ENCODE measurements at regions not wholly inside any gene's neighbourhood (a gene's known extent, or its start where the extent isn't known, plus 50 kb on each side); places are given as distances from the start of the nearest gene placed in this dataset.

DNA sequence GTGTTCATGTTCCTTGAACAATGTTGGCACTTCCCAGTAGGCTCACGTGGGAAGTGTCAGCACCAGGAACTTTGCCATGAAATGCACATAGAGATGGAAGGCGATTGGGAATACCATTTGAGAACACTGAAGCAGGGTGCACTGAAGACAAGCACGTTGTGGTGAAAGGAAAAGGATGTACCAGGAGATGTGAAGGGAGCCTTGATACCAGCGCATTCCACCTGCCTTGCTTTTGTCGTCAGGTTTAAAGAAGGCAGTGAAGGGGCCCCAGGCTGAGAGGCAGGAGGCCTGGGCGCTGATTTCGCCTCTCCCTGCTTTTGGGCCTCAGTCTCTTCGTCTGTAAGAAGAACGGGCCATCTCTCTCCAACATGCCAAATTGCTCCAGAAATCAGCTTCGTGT, 194.5 kb upstream of the HES1 start:
- 94% methylated on average over 10 of the region's 10 CpGs for WGBS (ENCODE audit: insufficient coverage)
- DNase-seq (ENCODE audit: low read depth in 4 of 6, low spot score in 6 of 6) = no peak
- H3K36me3 ChIP-seq (ENCODE audit: control insufficient read depth, insufficient read depth, low read length) = no peaks in the 10 kb centered on the region

DNA sequence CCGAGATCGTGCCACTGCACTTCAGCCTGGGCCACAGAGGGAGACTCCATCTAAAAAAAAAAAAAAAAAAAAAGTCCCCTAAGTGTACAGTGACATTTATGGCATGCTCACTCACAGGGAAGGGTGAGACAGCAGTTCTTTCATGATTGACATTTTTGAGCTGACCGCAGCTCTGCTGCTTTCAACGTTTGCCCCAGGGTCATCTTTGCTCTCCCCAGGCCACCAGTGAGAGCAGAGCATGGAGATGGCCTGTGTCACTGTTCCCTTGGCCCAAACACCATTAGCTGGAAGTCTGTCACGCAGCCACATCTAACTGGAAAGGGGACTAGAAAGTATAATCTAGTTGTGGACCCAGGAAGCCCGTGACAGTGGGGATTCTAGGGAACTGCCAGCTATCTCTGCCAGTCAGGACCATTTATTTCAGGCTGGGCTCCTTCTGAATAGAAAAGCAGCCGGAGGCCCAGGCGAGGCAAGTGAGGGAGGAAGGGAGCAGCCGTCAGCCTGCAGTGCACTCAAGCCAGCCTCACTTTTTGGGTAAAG, 193.4 kb upstream of the HES1 start:
- Histone ChIP-seq H3K4me1 (ENCODE audit: control insufficient read depth, insufficient read depth, low read length) (peaks cover 27% of the 10 kb centered on the region), H3K27ac (ENCODE audit: low read depth, low read length) (no peak overlapping the region), H3K4me3 (ENCODE audit: low read depth, low read length) (no peak overlapping the region), H3K9me3 (ENCODE audit: control insufficient read depth, insufficient read depth, low read length) (no peaks in the 10 kb centered on the region), H3K36me3 (ENCODE audit: control insufficient read depth, insufficient read depth, low read length) (no peaks in the 10 kb centered on the region), H3K27me3 (ENCODE audit: control insufficient read depth, insufficient read depth, low read length) (peaks cover 13% of the 10 kb centered on the region)
- WGBS (ENCODE audit: insufficient coverage) = 43% methylated on average over 7 of the region's 9 CpGs
- DNase-seq (ENCODE audit: low read depth in 4 of 6, low spot score in 6 of 6) = peak in 2 of 6 donors; percentile 33 to 47

More for the DNA sequence above, 194.5 kb upstream of the HES1 start:
- no peaks in the 10 kb centered on the region for H3K9me3 ChIP-seq (ENCODE audit: control insufficient read depth, insufficient read depth, low read length)
- peaks cover 27% of the 10 kb centered on the region for H3K4me1 ChIP-seq (ENCODE audit: control insufficient read depth, insufficient read depth, low read length)
- no peak overlapping the region for H3K4me3 ChIP-seq (ENCODE audit: low read depth, low read length)
- no peak overlapping the region for H3K27ac ChIP-seq (ENCODE audit: low read depth, low read length)
- H3K27me3 ChIP-seq (ENCODE audit: control insufficient read depth, insufficient read depth, low read length) = peaks cover 13% of the 10 kb centered on the region

DNA sequence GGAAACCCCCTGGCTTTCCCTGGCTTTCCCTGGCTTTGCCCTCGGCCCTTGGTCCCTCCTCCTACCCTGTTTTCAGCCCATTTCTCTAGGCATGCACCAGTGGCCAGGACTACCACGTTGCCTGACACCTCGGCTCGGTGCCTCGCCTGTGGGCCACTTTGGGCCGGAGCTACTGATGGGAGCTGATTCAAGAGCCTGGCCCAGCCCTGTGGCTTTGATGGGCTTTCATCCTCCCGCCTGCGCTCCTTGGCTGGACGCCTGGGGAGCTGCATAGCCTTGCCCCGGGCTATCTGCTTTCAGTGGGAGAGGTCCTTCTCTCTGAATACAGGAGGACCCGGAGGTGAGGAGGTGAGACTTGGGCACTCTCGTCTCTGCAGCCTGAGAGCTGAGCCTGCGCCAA, 192.7 kb upstream of the HES1 start:
- no peak overlapping the region for H3K4me3 ChIP-seq (ENCODE audit: low read depth, low read length)
- H3K27me3 ChIP-seq (ENCODE audit: control insufficient read depth, insufficient read depth, low read length) = peaks cover 13% of the 10 kb centered on the region
- no peak overlapping the region for H3K27ac ChIP-seq (ENCODE audit: low read depth, low read length)
- H3K9me3 ChIP-seq (ENCODE audit: control insufficient read depth, insufficient read depth, low read length) = no peaks in the 10 kb centered on the region
- 40% methylated on average over 9 of the region's 13 CpGs for WGBS (ENCODE audit: insufficient coverage)
- H3K36me3 ChIP-seq (ENCODE audit: control insufficient read depth, insufficient read depth, low read length) = no peaks in the 10 kb centered on the region
- peaks cover 27% of the 10 kb centered on the region for H3K4me1 ChIP-seq (ENCODE audit: control insufficient read depth, insufficient read depth, low read length)
- DNase-seq (ENCODE audit: low read depth in 4 of 6, low spot score in 6 of 6) = peak in 1 of 6 donors; percentile 67

DNA sequence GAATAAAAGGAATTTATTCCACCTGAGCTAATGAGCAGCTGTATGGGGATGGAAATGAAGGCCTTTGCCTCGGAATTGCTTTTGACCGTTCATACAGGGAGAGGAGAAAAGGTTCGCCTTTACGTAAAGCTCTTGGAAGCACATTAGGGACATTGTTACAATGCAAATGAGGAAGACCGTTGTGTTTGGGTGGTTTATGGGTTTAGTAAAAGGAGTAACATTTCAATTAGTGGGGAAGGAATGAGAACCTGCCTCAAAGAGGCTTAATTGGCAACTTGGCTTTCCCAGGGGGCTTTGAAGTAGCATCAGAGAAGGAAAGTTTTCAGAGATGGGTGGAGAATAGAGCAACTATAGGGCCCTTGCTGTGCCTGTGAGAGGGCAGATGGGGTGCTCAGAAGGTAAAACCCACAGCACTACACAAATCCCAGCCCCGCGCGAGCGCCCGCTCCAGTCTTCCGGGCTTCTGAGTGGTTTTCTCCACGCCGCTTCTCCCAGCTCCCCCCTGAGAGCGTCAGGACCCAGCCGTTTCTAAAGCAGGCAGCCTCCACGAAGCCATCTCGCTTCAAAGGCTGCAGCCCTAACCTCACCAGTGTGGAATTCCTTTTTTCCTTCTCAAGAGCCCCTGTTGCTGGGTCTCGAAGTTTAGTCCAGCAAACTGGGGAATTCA, 192.0 kb upstream of the HES1 start:
- Histone ChIP-seq H3K4me1 (ENCODE audit: control insufficient read depth, insufficient read depth, low read length) (peaks cover 27% of the 10 kb centered on the region), H3K9me3 (ENCODE audit: control insufficient read depth, insufficient read depth, low read length) (no peaks in the 10 kb centered on the region), H3K27me3 (ENCODE audit: control insufficient read depth, insufficient read depth, low read length) (peaks cover 13% of the 10 kb centered on the region), H3K36me3 (ENCODE audit: control insufficient read depth, insufficient read depth, low read length) (no peaks in the 10 kb centered on the region), H3K27ac (ENCODE audit: low read depth, low read length) (peak overlapping the region; percentile 18), H3K4me3 (ENCODE audit: low read depth, low read length) (no peak overlapping the region)
- 50% methylated on average over 18 of the region's 18 CpGs for WGBS (ENCODE audit: insufficient coverage)
- peak in 2 of 6 donors; percentile 54 to 74 for DNase-seq (ENCODE audit: low read depth in 4 of 6, low spot score in 6 of 6)

- Histone ChIP-seq H3K27ac (ENCODE audit: low read depth, low read length) (peak overlapping the region; percentile 18), H3K27me3 (ENCODE audit: control insufficient read depth, insufficient read depth, low read length) (peaks cover 13% of the 10 kb centered on the region), H3K4me3 (ENCODE audit: low read depth, low read length) (no peak overlapping the region), H3K36me3 (ENCODE audit: control insufficient read depth, insufficient read depth, low read length) (no peaks in the 10 kb centered on the region), H3K4me1 (ENCODE audit: control insufficient read depth, insufficient read depth, low read length) (peaks cover 27% of the 10 kb centered on the region), H3K9me3 (ENCODE audit: control insufficient read depth, insufficient read depth, low read length) (no peaks in the 10 kb centered on the region)
- DNase-seq (ENCODE audit: low read depth in 4 of 6, low spot score in 6 of 6) = no peak
- 50% methylated on average over 7 of the region's 7 CpGs for WGBS (ENCODE audit: insufficient coverage)
Observed at GRCh38 chr3:193944518-193944884, 191.4 kb upstream of the HES1 start.

- H3K9me3 ChIP-seq (ENCODE audit: control insufficient read depth, insufficient read depth, low read length) = no peaks in the 10 kb centered on the region
- no peak overlapping the region for H3K27ac ChIP-seq (ENCODE audit: low read depth, low read length)
- DNase-seq (ENCODE audit: low read depth in 4 of 6, low spot score in 6 of 6) = peak in 1 of 6 donors; percentile 61
- H3K4me1 ChIP-seq (ENCODE audit: control insufficient read depth, insufficient read depth, low read length) = peaks cover 27% of the 10 kb centered on the region
- H3K36me3 ChIP-seq (ENCODE audit: control insufficient read depth, insufficient read depth, low read length) = no peaks in the 10 kb centered on the region
- no peak overlapping the region for H3K4me3 ChIP-seq (ENCODE audit: low read depth, low read length)
- peaks cover 13% of the 10 kb centered on the region for H3K27me3 ChIP-seq (ENCODE audit: control insufficient read depth, insufficient read depth, low read length)
- WGBS (ENCODE audit: insufficient coverage) = 94% methylated on average over 2 of the region's 5 CpGs
Observed at GRCh38 chr3:193945143-193945542, 190.8 kb upstream of the HES1 start.

DNA sequence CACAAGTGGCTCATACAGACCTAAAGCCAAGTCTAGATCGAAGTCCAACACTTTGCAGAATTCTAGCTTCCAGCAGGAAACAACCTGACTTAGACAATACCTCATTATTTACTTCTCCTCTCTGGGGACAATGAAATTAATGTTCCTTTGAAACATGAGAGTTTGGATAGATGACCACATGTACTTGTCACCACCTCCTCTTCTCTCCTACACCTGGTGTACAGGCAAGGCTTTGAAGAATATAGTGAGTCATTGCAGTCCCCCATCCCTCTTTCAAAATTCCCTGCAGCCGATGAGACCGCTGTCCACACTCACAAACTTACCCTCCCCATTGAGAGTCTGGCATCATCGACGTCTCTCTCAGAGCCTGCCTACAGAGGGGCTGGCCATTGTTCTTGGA, 189.0 kb upstream of the HES1 start:
- no peaks in the 10 kb centered on the region for H3K36me3 ChIP-seq (ENCODE audit: control insufficient read depth, insufficient read depth, low read length)
- 27% methylated on average over 3 of the region's 5 CpGs for WGBS (ENCODE audit: insufficient coverage)
- peaks cover 11% of the 10 kb centered on the region for H3K27me3 ChIP-seq (ENCODE audit: control insufficient read depth, insufficient read depth, low read length)
- H3K4me1 ChIP-seq (ENCODE audit: control insufficient read depth, insufficient read depth, low read length) = peaks cover 27% of the 10 kb centered on the region
- no peak for DNase-seq (ENCODE audit: low read depth in 4 of 6, low spot score in 6 of 6)
- no peak overlapping the region for H3K4me3 ChIP-seq (ENCODE audit: low read depth, low read length)
- H3K9me3 ChIP-seq (ENCODE audit: control insufficient read depth, insufficient read depth, low read length) = no peaks in the 10 kb centered on the region
- no peak overlapping the region for H3K27ac ChIP-seq (ENCODE audit: low read depth, low read length)

- Histone ChIP-seq H3K36me3 (ENCODE audit: control insufficient read depth, insufficient read depth, low read length) (no peaks in the 10 kb centered on the region), H3K9me3 (ENCODE audit: control insufficient read depth, insufficient read depth, low read length) (no peaks in the 10 kb centered on the region), H3K4me3 (ENCODE audit: low read depth, low read length) (no peak overlapping the region), H3K27ac (ENCODE audit: low read depth, low read length) (no peak overlapping the region), H3K4me1 (ENCODE audit: control insufficient read depth, insufficient read depth, low read length) (peaks cover 22% of the 10 kb centered on the region), H3K27me3 (ENCODE audit: control insufficient read depth, insufficient read depth, low read length) (peaks cover 11% of the 10 kb centered on the region)
- no peak for DNase-seq (ENCODE audit: low read depth in 4 of 6, low spot score in 6 of 6)
- 100% methylated on average over 4 of the region's 6 CpGs for WGBS (ENCODE audit: insufficient coverage)
Observed at GRCh38 chr3:193947596-193947995, 188.4 kb upstream of the HES1 start.

- Histone ChIP-seq H3K36me3 (ENCODE audit: control insufficient read depth, insufficient read depth, low read length) (no peaks in the 10 kb centered on the region), H3K4me3 (ENCODE audit: low read depth, low read length) (no peak overlapping the region), H3K9me3 (ENCODE audit: control insufficient read depth, insufficient read depth, low read length) (no peaks in the 10 kb centered on the region), H3K27ac (ENCODE audit: low read depth, low read length) (no peak overlapping the region), H3K27me3 (ENCODE audit: control insufficient read depth, insufficient read depth, low read length) (peaks cover 11% of the 10 kb centered on the region), H3K4me1 (ENCODE audit: control insufficient read depth, insufficient read depth, low read length) (peaks cover 13% of the 10 kb centered on the region)
- WGBS (ENCODE audit: insufficient coverage) = 85% methylated on average over 1 of the region's 3 CpGs
- no peak for DNase-seq (ENCODE audit: low read depth in 4 of 6, low spot score in 6 of 6)
Observed at GRCh38 chr3:193948459-193948858, 187.5 kb upstream of the HES1 start.

GRCh38 chr3:193951859-193952258, 184.1 kb upstream of the HES1 start:
- Histone ChIP-seq H3K4me3 (ENCODE audit: low read depth, low read length) (no peak overlapping the region), H3K27ac (ENCODE audit: low read depth, low read length) (no peak overlapping the region)
- 100% methylated on average over 1 of the region's 1 CpG for WGBS (ENCODE audit: insufficient coverage)

More at GRCh38 chr3:193951859-193952258, 184.1 kb upstream of the HES1 start:
- DNase-seq (ENCODE audit: low read depth in 4 of 6, low spot score in 6 of 6) = no peak
- Histone ChIP-seq H3K4me1 (ENCODE audit: control insufficient read depth, insufficient read depth, low read length) (no peaks in the 10 kb centered on the region), H3K9me3 (ENCODE audit: control insufficient read depth, insufficient read depth, low read length) (peaks cover 5% of the 10 kb centered on the region), H3K27me3 (ENCODE audit: control insufficient read depth, insufficient read depth, low read length) (no peaks in the 10 kb centered on the region), H3K36me3 (ENCODE audit: control insufficient read depth, insufficient read depth, low read length) (no peaks in the 10 kb centered on the region)
